ENCODE measurements at regions not wholly inside any gene's neighbourhood (a gene's known extent, or its start where the extent isn't known, plus 50 kb on each side); places are given as distances from the start of the nearest gene placed in this dataset.
A peak's percentile ranks its signal among the peaks of the same experiment; 100 is the strongest.
"Not testable (repeated sequence)": the region's sequence is repeated elsewhere in the genome, so short reads cannot be mapped to it uniquely, and the experiment has no call there.

DNA sequence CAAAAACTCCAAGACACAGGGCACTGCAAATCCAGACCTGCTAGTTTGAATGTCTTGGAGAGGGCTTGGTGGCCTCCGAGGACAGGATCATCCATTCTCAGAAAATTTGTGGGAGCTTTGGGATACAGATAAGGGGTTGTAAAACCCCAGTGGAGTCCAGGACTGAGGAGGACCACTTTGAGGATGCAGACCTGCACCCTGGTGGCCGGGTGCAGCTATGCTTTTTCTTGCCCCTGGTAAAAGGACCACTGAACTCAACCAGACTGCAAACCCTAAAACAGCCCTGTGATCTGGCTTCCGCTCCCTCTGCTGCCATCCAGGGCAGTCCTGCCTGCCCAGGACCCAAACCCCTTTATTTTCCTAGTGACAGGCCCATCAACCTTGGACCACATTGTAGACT is 169.5 kb upstream of the DAAM1 start:
- DNase-seq = no peak
- Histone ChIP-seq H3K27me3 (replicated peaks in 1 of 7) (no peaks in the 10 kb centered on the region), H3K4me3 (no peak overlapping the region), H3K9me3 (peaks cover 0 to 11% (median 3%) of the 10 kb centered on the region in 8 donors), H3K4me1 (no peaks in the 10 kb centered on the region), H3K27ac (no peak overlapping the region), H3K36me3 (no peaks in the 10 kb centered on the region)
- intact Hi-C loops (cut with DNase I; ENCODE audit: low total_unique reads) = no loop called here
- 74 to 89% (median 78%) methylated on average over 3 of the region's 3 CpGs for WGBS, 5 donors
- TF ChIP-seq POLR2A (IDR thresholded peaks at IDR 0.05) (no peak), POLR2AphosphoS5 (IDR thresholded peaks at IDR 0.05) (no peak), CTCF (IDR thresholded peaks at IDR 0.05 in 8 of 11, conservative IDR thresholded peaks at IDR 0.05 in 3 of 11) (no peak)

DNA sequence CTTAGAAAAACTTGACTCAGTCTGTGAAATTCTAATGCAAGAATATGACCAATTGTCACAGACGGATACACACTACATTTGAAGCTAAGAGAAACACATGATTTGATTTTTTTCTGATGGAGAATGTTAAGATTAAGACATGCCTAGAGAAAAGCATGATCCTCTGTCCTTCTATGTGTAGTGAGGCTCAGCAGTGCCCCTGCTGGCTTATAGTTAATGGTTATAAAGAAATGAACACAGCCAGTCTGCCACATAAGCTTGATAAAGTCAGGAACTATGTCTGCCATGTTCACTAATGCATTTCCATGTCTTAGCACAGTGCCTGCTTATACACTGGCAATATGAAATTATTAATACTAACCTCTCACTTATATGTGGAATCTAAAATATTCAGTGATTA is 168.1 kb upstream of the DAAM1 start:
- no peak for DNase-seq
- Histone ChIP-seq H3K9me3 (no peaks in the 10 kb centered on the region), H3K27me3 (replicated peaks in 1 of 7) (no peaks in the 10 kb centered on the region), H3K27ac (no peak overlapping the region), H3K4me3 (no peak overlapping the region), H3K36me3 (no peaks in the 10 kb centered on the region), H3K4me1 (no peaks in the 10 kb centered on the region)
- WGBS, 5 donors = 72 to 89% (median 85%) methylated on average over 1 of the region's 1 CpG
- TF ChIP-seq POLR2A (IDR thresholded peaks at IDR 0.05) (no peak), CTCF (IDR thresholded peaks at IDR 0.05 in 8 of 11, conservative IDR thresholded peaks at IDR 0.05 in 3 of 11) (peak in 3 of 11 experiments; percentile 5 to 20 (median 8)), POLR2AphosphoS5 (IDR thresholded peaks at IDR 0.05) (no peak)
- intact Hi-C loops (cut with DNase I; ENCODE audit: low total_unique reads) = no loop called here

- Histone ChIP-seq H3K4me1 (no peaks in the 10 kb centered on the region), H3K4me3 (no peak overlapping the region), H3K27me3 (replicated peaks in 1 of 7) (no peaks in the 10 kb centered on the region), H3K36me3 (no peaks in the 10 kb centered on the region), H3K9me3 (no peaks in the 10 kb centered on the region), H3K27ac (no peak overlapping the region)
- TF ChIP-seq CTCF (IDR thresholded peaks at IDR 0.05 in 8 of 11, conservative IDR thresholded peaks at IDR 0.05 in 3 of 11) (no peak), POLR2A (IDR thresholded peaks at IDR 0.05) (no peak), POLR2AphosphoS5 (IDR thresholded peaks at IDR 0.05) (no peak)
- DNase-seq = no peak
- 73 to 90% (median 77%) methylated on average over 4 of the region's 4 CpGs for WGBS, 5 donors
- intact Hi-C loops (cut with DNase I; ENCODE audit: low total_unique reads) = no loop called here
These were observed 166.3 kb upstream of the DAAM1 start for GRCh38 chr14:59022144-59022543.

GRCh38 chr14:59026081-59026480 is 162.4 kb upstream of the DAAM1 start:
- TF ChIP-seq POLR2A (IDR thresholded peaks at IDR 0.05) = no peak
- TF ChIP-seq POLR2AphosphoS5 (IDR thresholded peaks at IDR 0.05) = no peak
- no peak for TF ChIP-seq CTCF (IDR thresholded peaks at IDR 0.05 in 8 of 11, conservative IDR thresholded peaks at IDR 0.05 in 3 of 11)
- Histone ChIP-seq H3K4me1 (peaks cover 0 to 10% (median 0%) of the 10 kb centered on the region in 6 donors), H3K27me3 (replicated peaks in 1 of 7) (no peaks in the 10 kb centered on the region), H3K36me3 (no peaks in the 10 kb centered on the region), H3K4me3 (no peak overlapping the region), H3K9me3 (no peaks in the 10 kb centered on the region), H3K27ac (no peak overlapping the region)
- no peak for DNase-seq
- intact Hi-C loops (cut with DNase I; ENCODE audit: low total_unique reads) = no loop called here
- WGBS, 5 donors = 61 to 95% (median 75%) methylated on average over 2 of the region's 2 CpGs

DNA sequence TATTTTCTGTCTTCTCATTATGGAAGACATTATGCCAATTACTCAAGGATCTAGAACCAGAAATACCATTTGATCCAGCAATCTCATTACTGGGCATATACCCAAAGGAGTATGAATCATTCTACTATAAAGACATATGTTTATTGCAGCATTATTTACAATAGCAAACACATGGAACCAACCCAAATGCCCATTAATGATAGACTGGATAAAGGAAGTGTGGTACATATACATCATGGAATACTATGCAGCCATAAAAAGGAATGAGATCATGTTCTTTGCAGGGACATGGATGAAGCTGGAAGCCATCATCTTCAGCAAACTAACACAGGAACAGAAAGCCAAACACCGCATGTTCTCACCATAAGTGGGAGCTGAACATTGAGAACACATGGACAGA is 161.8 kb upstream of the DAAM1 start:
- H3K36me3 ChIP-seq; H3K27me3 ChIP-seq (replicated peaks in 1 of 7); H3K4me3 ChIP-seq; intact Hi-C loops (cut with DNase I; ENCODE audit: low total_unique reads); H3K27ac ChIP-seq; H3K9me3 ChIP-seq; DNase-seq; H3K4me1 ChIP-seq: not testable (repeated sequence)
- 78 to 100% (median 100%) methylated on average over 1 of the region's 1 CpG for WGBS, 5 donors
